ENCODE measurements at regions not wholly inside any gene's neighbourhood (a gene's known extent, or its start where the extent isn't known, plus 50 kb on each side); places are given as distances from the start of the nearest gene placed in this dataset.

- ChIA-PET CTCF (no interaction called here), POLR2A (no interaction called here)
- H3K27ac ChIP-seq (ENCODE audit: low read depth, low read length), result no peak overlapping the region
- intact Hi-C loops (cut with micrococcal nuclease), result no loop called here
- Mint-ChIP-seq H3K4me1 (no peaks in the 10 kb centered on the region), H3K27me3 (no peaks in the 10 kb centered on the region), H3K27ac (no peak overlapping the region), H3K9me3 (peaks cover 0 to 15% (median 2%) of the 10 kb centered on the region in 11 donors), H3K36me3 (no peaks in the 10 kb centered on the region), H3K4me3 (no peak overlapping the region)
- ATAC-seq, result no peak
- H3K27me3 ChIP-seq (ENCODE audit: control insufficient read depth in 2 of 2, insufficient read depth in 2 of 2, low read length in 2 of 2), result no peaks in the 10 kb centered on the region
- no peak overlapping the region for H3K4me3 ChIP-seq (ENCODE audit: low read length)
- H3K9me3 ChIP-seq (ENCODE audit: control insufficient read depth in 2 of 3, low read length in 3 of 3), result no peaks in the 10 kb centered on the region
- H3K4me1 ChIP-seq (ENCODE audit: control insufficient read depth in 2 of 2, insufficient read depth in 2 of 2, low read length in 2 of 2), result no peaks in the 10 kb centered on the region
- no peak for DNase-seq
- no peaks in the 10 kb centered on the region for H3K36me3 ChIP-seq (ENCODE audit: control insufficient read depth in 2 of 3, insufficient read depth in 3 of 3, low read length in 3 of 3)
These were observed 678.6 kb upstream of the CDH2 start for GRCh38 chr18:28855524-28855923.

- H3K4me1 Mint-ChIP-seq, result no peaks in the 10 kb centered on the region
- Histone ChIP-seq H3K4me3 (ENCODE audit: low read length) (no peak overlapping the region), H3K9me3 (ENCODE audit: control insufficient read depth in 2 of 3, low read length in 3 of 3) (no peaks in the 10 kb centered on the region), H3K4me1 (ENCODE audit: control insufficient read depth in 2 of 2, insufficient read depth in 2 of 2, low read length in 2 of 2) (no peaks in the 10 kb centered on the region), H3K27me3 (ENCODE audit: control insufficient read depth in 2 of 2, insufficient read depth in 2 of 2, low read length in 2 of 2) (no peaks in the 10 kb centered on the region), H3K36me3 (ENCODE audit: control insufficient read depth in 2 of 3, insufficient read depth in 3 of 3, low read length in 3 of 3) (no peaks in the 10 kb centered on the region), H3K27ac (ENCODE audit: low read depth, low read length) (no peak overlapping the region)
- H3K9me3 Mint-ChIP-seq, result peaks cover 1 to 15% (median 5%) of the 10 kb centered on the region in 11 donors
- POLR2A ChIA-PET, result no interaction called here
- DNase-seq (no peak), ATAC-seq (no peak)
- H3K27ac Mint-ChIP-seq, result no peak overlapping the region
- H3K36me3 Mint-ChIP-seq, result no peaks in the 10 kb centered on the region
- CTCF ChIA-PET, result no interaction called here
- intact Hi-C loops (cut with micrococcal nuclease), result no loop called here
- no peaks in the 10 kb centered on the region for H3K27me3 Mint-ChIP-seq
- H3K4me3 Mint-ChIP-seq, result no peak overlapping the region
These were observed 678.0 kb upstream of the CDH2 start for GRCh38 chr18:28854964-28855363.

GRCh38 chr18:28846958-28847357 is 670.0 kb upstream of the CDH2 start:
- H3K27ac ChIP-seq (ENCODE audit: low read depth, low read length), result no peak overlapping the region
- Mint-ChIP-seq H3K9me3 (peaks cover 0 to 24% (median 11%) of the 10 kb centered on the region in 11 donors), H3K27ac (no peak overlapping the region), H3K4me3 (no peak overlapping the region), H3K4me1 (no peaks in the 10 kb centered on the region), H3K27me3 (no peaks in the 10 kb centered on the region), H3K36me3 (no peaks in the 10 kb centered on the region)
- intact Hi-C loops (cut with micrococcal nuclease), result no loop called here
- CTCF ChIA-PET, result no interaction called here
- DNase-seq (no peak), ATAC-seq (no peak)
- H3K4me1 ChIP-seq (ENCODE audit: control insufficient read depth in 2 of 2, insufficient read depth in 2 of 2, low read length in 2 of 2), result no peaks in the 10 kb centered on the region
- H3K27me3 ChIP-seq (ENCODE audit: control insufficient read depth in 2 of 2, insufficient read depth in 2 of 2, low read length in 2 of 2), result no peaks in the 10 kb centered on the region
- no peaks in the 10 kb centered on the region for H3K36me3 ChIP-seq (ENCODE audit: control insufficient read depth in 2 of 3, insufficient read depth in 3 of 3, low read length in 3 of 3)
- H3K4me3 ChIP-seq (ENCODE audit: low read length), result no peak overlapping the region
- no peaks in the 10 kb centered on the region for H3K9me3 ChIP-seq (ENCODE audit: control insufficient read depth in 2 of 3, low read length in 3 of 3)
- POLR2A ChIA-PET, result no interaction called here

- no peak overlapping the region for H3K27ac ChIP-seq (ENCODE audit: low read depth, low read length)
- no peak for DNase-seq
- ATAC-seq, result no peak
- Mint-ChIP-seq H3K27ac (no peak overlapping the region), H3K4me1 (no peaks in the 10 kb centered on the region), H3K9me3 (peaks cover 1 to 26% (median 6%) of the 10 kb centered on the region in 11 donors), H3K36me3 (peaks cover 0 to 5% (median 0%) of the 10 kb centered on the region in 5 donors), H3K4me3 (no peak overlapping the region), H3K27me3 (no peaks in the 10 kb centered on the region)
- no peaks in the 10 kb centered on the region for H3K9me3 ChIP-seq (ENCODE audit: control insufficient read depth in 2 of 3, low read length in 3 of 3)
- POLR2A ChIA-PET, result no interaction called here
- CTCF ChIA-PET, result no interaction called here
- no peaks in the 10 kb centered on the region for H3K36me3 ChIP-seq (ENCODE audit: control insufficient read depth in 2 of 3, insufficient read depth in 3 of 3, low read length in 3 of 3)
- no peaks in the 10 kb centered on the region for H3K4me1 ChIP-seq (ENCODE audit: control insufficient read depth in 2 of 2, insufficient read depth in 2 of 2, low read length in 2 of 2)
- no peaks in the 10 kb centered on the region for H3K27me3 ChIP-seq (ENCODE audit: control insufficient read depth in 2 of 2, insufficient read depth in 2 of 2, low read length in 2 of 2)
- H3K4me3 ChIP-seq (ENCODE audit: low read length), result no peak overlapping the region
- intact Hi-C loops (cut with micrococcal nuclease), result no loop called here
These were observed 660.2 kb upstream of the CDH2 start for GRCh38 chr18:28837100-28837499.

GRCh38 chr18:28834889-28835288 is 658.0 kb upstream of the CDH2 start:
- Histone ChIP-seq H3K4me3 (ENCODE audit: low read length) (no peak overlapping the region), H3K27ac (ENCODE audit: low read depth, low read length) (no peak overlapping the region), H3K27me3 (ENCODE audit: control insufficient read depth in 2 of 2, insufficient read depth in 2 of 2, low read length in 2 of 2) (no peaks in the 10 kb centered on the region), H3K4me1 (ENCODE audit: control insufficient read depth in 2 of 2, insufficient read depth in 2 of 2, low read length in 2 of 2) (no peaks in the 10 kb centered on the region), H3K36me3 (ENCODE audit: control insufficient read depth in 2 of 3, insufficient read depth in 3 of 3, low read length in 3 of 3) (no peaks in the 10 kb centered on the region), H3K9me3 (ENCODE audit: control insufficient read depth in 2 of 3, low read length in 3 of 3) (no peaks in the 10 kb centered on the region)
- no peak for DNase-seq
- intact Hi-C loops (cut with micrococcal nuclease), result no loop called here
- H3K4me3 Mint-ChIP-seq, result no peak overlapping the region
- no peaks in the 10 kb centered on the region for H3K27me3 Mint-ChIP-seq
- no peak for ATAC-seq
- CTCF ChIA-PET, result no interaction called here
- POLR2A ChIA-PET, result no interaction called here
- H3K36me3 Mint-ChIP-seq, result no peaks in the 10 kb centered on the region
- H3K9me3 Mint-ChIP-seq, result peaks cover 0 to 19% (median 6%) of the 10 kb centered on the region in 11 donors
- H3K4me1 Mint-ChIP-seq, result no peaks in the 10 kb centered on the region
- no peak overlapping the region for H3K27ac Mint-ChIP-seq

GRCh38 chr18:28831908-28832307 is 655.0 kb upstream of the CDH2 start:
- H3K36me3 Mint-ChIP-seq, result no peaks in the 10 kb centered on the region
- no peak overlapping the region for H3K27ac Mint-ChIP-seq
- H3K4me3 ChIP-seq (ENCODE audit: low read length), result no peak overlapping the region
- ATAC-seq, result no peak
- no peak overlapping the region for H3K4me3 Mint-ChIP-seq
- H3K36me3 ChIP-seq (ENCODE audit: control insufficient read depth in 2 of 3, insufficient read depth in 3 of 3, low read length in 3 of 3), result no peaks in the 10 kb centered on the region
- H3K27me3 ChIP-seq (ENCODE audit: control insufficient read depth in 2 of 2, insufficient read depth in 2 of 2, low read length in 2 of 2), result no peaks in the 10 kb centered on the region
- no peaks in the 10 kb centered on the region for H3K4me1 Mint-ChIP-seq
- H3K9me3 Mint-ChIP-seq, result peaks cover 0 to 19% (median 0%) of the 10 kb centered on the region in 11 donors
- DNase-seq, result no peak
- intact Hi-C loops (cut with micrococcal nuclease), result no loop called here
- POLR2A ChIA-PET, result no interaction called here
- CTCF ChIA-PET, result no interaction called here
- no peaks in the 10 kb centered on the region for H3K27me3 Mint-ChIP-seq
- H3K9me3 ChIP-seq (ENCODE audit: control insufficient read depth in 2 of 3, low read length in 3 of 3), result no peaks in the 10 kb centered on the region
- no peaks in the 10 kb centered on the region for H3K4me1 ChIP-seq (ENCODE audit: control insufficient read depth in 2 of 2, insufficient read depth in 2 of 2, low read length in 2 of 2)
- no peak overlapping the region for H3K27ac ChIP-seq (ENCODE audit: low read depth, low read length)

- POLR2A ChIA-PET, result no interaction called here
- no peaks in the 10 kb centered on the region for H3K36me3 ChIP-seq (ENCODE audit: control insufficient read depth in 2 of 3, insufficient read depth in 3 of 3, low read length in 3 of 3)
- H3K4me1 Mint-ChIP-seq, result no peaks in the 10 kb centered on the region
- no peak overlapping the region for H3K27ac Mint-ChIP-seq
- H3K27me3 Mint-ChIP-seq, result no peaks in the 10 kb centered on the region
- CTCF ChIA-PET, result no interaction called here
- H3K9me3 Mint-ChIP-seq, result peaks cover 0 to 19% (median 0%) of the 10 kb centered on the region in 11 donors
- H3K4me3 ChIP-seq (ENCODE audit: low read length), result no peak overlapping the region
- no peaks in the 10 kb centered on the region for H3K36me3 Mint-ChIP-seq
- H3K27ac ChIP-seq (ENCODE audit: low read depth, low read length), result no peak overlapping the region
- H3K4me3 Mint-ChIP-seq, result no peak overlapping the region
- no peak for ATAC-seq
- no peaks in the 10 kb centered on the region for H3K27me3 ChIP-seq (ENCODE audit: control insufficient read depth in 2 of 2, insufficient read depth in 2 of 2, low read length in 2 of 2)
- no peaks in the 10 kb centered on the region for H3K9me3 ChIP-seq (ENCODE audit: control insufficient read depth in 2 of 3, low read length in 3 of 3)
- no peak for DNase-seq
- no peaks in the 10 kb centered on the region for H3K4me1 ChIP-seq (ENCODE audit: control insufficient read depth in 2 of 2, insufficient read depth in 2 of 2, low read length in 2 of 2)
- intact Hi-C loops (cut with micrococcal nuclease), result no loop called here
These were observed 654.5 kb upstream of the CDH2 start for GRCh38 chr18:28831476-28831875.

Measured in naive thymus-derived CD4-positive, alpha-beta T cell (primary cell).